Hematopoietic multipotent progenitor cell treated with erythropoietin and hydrocortisone succinate and interleukin-3 and kit ligand, for 15 days (in vitro differentiated cells): ENCODE measurements at regions not wholly inside any gene's neighbourhood (a gene's known extent, or its start where the extent isn't known, plus 50 kb on each side); places are given as distances from the start of the nearest gene placed in this dataset.

Source experiments
- DNase-seq: peaks from one replicate; pipeline ENCODE4 v3.0.0-alpha.2; 2015; ENCODE audit warnings: low spot score

GRCh38 chr15:47620960-47621681, 96.2 kb upstream of the SEMA6D start:
- no peak for DNase-seq

GRCh38 chr15:47622055-47622454, 95.2 kb upstream of the SEMA6D start:
- no peak for DNase-seq

- no peak for DNase-seq
These were observed 92.8 kb upstream of the SEMA6D start for GRCh38 chr15:47624503-47624902.

GRCh38 chr15:47639042-47639441, 78.3 kb upstream of the SEMA6D start:
- DNase-seq: no peak

- DNase-seq: no peak
These were observed 77.2 kb upstream of the SEMA6D start for GRCh38 chr15:47640079-47640478.

GRCh38 chr15:47640901-47641300, 76.4 kb upstream of the SEMA6D start:
- DNase-seq: no peak

- DNase-seq: no peak
These were observed 72.6 kb upstream of the SEMA6D start for GRCh38 chr15:47644722-47645121.

- no peak for DNase-seq
These were observed 66.7 kb upstream of the SEMA6D start for GRCh38 chr15:47650564-47650963.

GRCh38 chr15:47652328-47652727, 65.0 kb upstream of the SEMA6D start:
- DNase-seq: no peak

GRCh38 chr15:47652844-47653243, 64.5 kb upstream of the SEMA6D start:
- DNase-seq: no peak

- no peak for DNase-seq
These were observed 55.6 kb upstream of the SEMA6D start for GRCh38 chr15:47661661-47662180.

GRCh38 chr15:47663101-47663500, 54.2 kb upstream of the SEMA6D start:
- DNase-seq: no peak
